ENCODE measurements at regions not wholly inside any gene's neighbourhood (a gene's known extent, or its start where the extent isn't known, plus 50 kb on each side); places are given as distances from the start of the nearest gene placed in this dataset.

- H3K4me1 ChIP-seq (ENCODE audit: control insufficient read depth, extremely low read depth, insufficient read depth, low read length): no peaks in the 10 kb centered on the region
- no TSS peak for BruUV-seq (replicated peaks)
- ChIA-PET CTCF (no interaction called here), POLR2A (no interaction called here)
- H3K4me2 ChIP-seq (ENCODE audit: insufficient read depth, low read length): no peak overlapping the region
- DNase-seq (ENCODE audit: low read depth, low spot score) (no peak), FAIRE-seq (no peak)
- no peak overlapping the region for H3K4me3 ChIP-seq (replicated peaks in 1 of 3; ENCODE audit: insufficient read depth in 1 of 3, low read depth in 1 of 3, low read length in 3 of 3)
- H3K79me2 ChIP-seq (ENCODE audit: control insufficient read depth, insufficient read depth, low read length): no peaks in the 10 kb centered on the region
- dilution Hi-C loops (cut with MboI; ENCODE audit: extremely low pct_ligation_motif_present, low sequenced_read_pairs) (no loop called here), intact Hi-C loops (cut with micrococcal nuclease) (no loop called here)
- H3K9ac ChIP-seq (replicated peaks; ENCODE audit: extremely low read depth, insufficient read depth, low read length): no peak overlapping the region
- no peak overlapping the region for H2AFZ ChIP-seq (ENCODE audit: low read depth, low read length)
- no peak overlapping the region for H3K27ac ChIP-seq (ENCODE audit: insufficient read depth, low read depth, low read length)
- no peaks in the 10 kb centered on the region for H3K9me1 ChIP-seq (replicated peaks; ENCODE audit: control insufficient read depth, extremely low read depth, insufficient read depth, low read length)
- no peak for TF ChIP-seq MYC (IDR thresholded peaks at IDR 0.05; ENCODE audit: low read depth, low read length)
- TF ChIP-seq GATA2 (IDR thresholded peaks at IDR 0.05; ENCODE audit: insufficient read depth, insufficient read length, low read depth, low read length): no peak
- TF ChIP-seq FOS (IDR thresholded peaks at IDR 0.05; ENCODE audit: borderline replicate concordance, insufficient read depth, low read length): no peak
- no peak for TF ChIP-seq EZH2 (IDR thresholded peaks at IDR 0.05; ENCODE audit: borderline replicate concordance, low read depth, low read length, severe bottlenecking)
- TF ChIP-seq MAX (IDR thresholded peaks at IDR 0.05; ENCODE audit: insufficient read depth, insufficient read length): no peak
- TF ChIP-seq POLR2A (IDR thresholded peaks at IDR 0.05; ENCODE audit: low read depth, low read length): no peak
- TF ChIP-seq CTCF (IDR thresholded peaks at IDR 0.05; ENCODE audit: extremely low read depth in 1 of 2, insufficient read depth in 1 of 2, low read depth in 1 of 2, low read length in 2 of 2): no peak
- no peaks in the 10 kb centered on the region for H3K36me3 ChIP-seq (ENCODE audit: control insufficient read depth in 2 of 2, extremely low read depth in 1 of 2, insufficient read depth in 2 of 2, low read length in 2 of 2)
- no peaks in the 10 kb centered on the region for H4K20me1 ChIP-seq (replicated peaks; ENCODE audit: control insufficient read depth, extremely low read depth, insufficient read depth, low read length)
- peaks cover 2% of the 10 kb centered on the region for H3K9me3 ChIP-seq (replicated peaks; ENCODE audit: control insufficient read depth, insufficient read depth, low read length)
- H3K27me3 ChIP-seq (ENCODE audit: control insufficient read depth in 2 of 2, insufficient read depth in 2 of 2, low read length in 2 of 2): no peaks in the 10 kb centered on the region
Observed at GRCh38 chr19:28350673-28351072, 862.3 kb downstream of the UQCRFS1 start.

- FAIRE-seq (no peak), DNase-seq (ENCODE audit: low read depth, low spot score) (no peak)
- ChIA-PET POLR2A (no interaction called here), CTCF (no interaction called here)
- no peaks in the 10 kb centered on the region for H3K79me2 ChIP-seq (ENCODE audit: control insufficient read depth, insufficient read depth, low read length)
- no TSS peak for BruUV-seq (replicated peaks)
- H3K27me3 ChIP-seq (ENCODE audit: control insufficient read depth in 2 of 2, insufficient read depth in 2 of 2, low read length in 2 of 2): no peaks in the 10 kb centered on the region
- H4K20me1 ChIP-seq (replicated peaks; ENCODE audit: control insufficient read depth, extremely low read depth, insufficient read depth, low read length): no peaks in the 10 kb centered on the region
- TF ChIP-seq POLR2AphosphoS5 (IDR thresholded peaks at IDR 0.05; ENCODE audit: insufficient read depth, low read depth, low read length) (no peak), GATA2 (IDR thresholded peaks at IDR 0.05; ENCODE audit: insufficient read depth, insufficient read length, low read depth, low read length) (no peak), MYC (IDR thresholded peaks at IDR 0.05; ENCODE audit: low read depth, low read length) (no peak), POLR2A (IDR thresholded peaks at IDR 0.05; ENCODE audit: low read depth, low read length) (no peak), EZH2 (IDR thresholded peaks at IDR 0.05; ENCODE audit: borderline replicate concordance, low read depth, low read length, severe bottlenecking) (no peak), FOS (IDR thresholded peaks at IDR 0.05; ENCODE audit: borderline replicate concordance, insufficient read depth, low read length) (no peak), MAX (IDR thresholded peaks at IDR 0.05; ENCODE audit: insufficient read depth, insufficient read length) (no peak), JUN (IDR thresholded peaks at IDR 0.05; ENCODE audit: borderline replicate concordance, insufficient read depth, insufficient read length, low read depth) (no peak), CTCF (IDR thresholded peaks at IDR 0.05; ENCODE audit: extremely low read depth in 1 of 2, insufficient read depth in 1 of 2, low read depth in 1 of 2, low read length in 2 of 2) (no peak)
- intact Hi-C loops (cut with micrococcal nuclease): no loop called here
- H3K27ac ChIP-seq (ENCODE audit: insufficient read depth, low read depth, low read length): no peak overlapping the region
- no peak overlapping the region for H3K4me3 ChIP-seq (replicated peaks in 1 of 3; ENCODE audit: insufficient read depth in 1 of 3, low read depth in 1 of 3, low read length in 3 of 3)
- H3K4me2 ChIP-seq (ENCODE audit: insufficient read depth, low read length): no peak overlapping the region
- H3K9me3 ChIP-seq (replicated peaks; ENCODE audit: control insufficient read depth, insufficient read depth, low read length): peaks cover 2% of the 10 kb centered on the region
- no peak overlapping the region for H2AFZ ChIP-seq (ENCODE audit: low read depth, low read length)
- H3K36me3 ChIP-seq (ENCODE audit: control insufficient read depth in 2 of 2, extremely low read depth in 1 of 2, insufficient read depth in 2 of 2, low read length in 2 of 2): no peaks in the 10 kb centered on the region
- no peaks in the 10 kb centered on the region for H3K9me1 ChIP-seq (replicated peaks; ENCODE audit: control insufficient read depth, extremely low read depth, insufficient read depth, low read length)
- no peaks in the 10 kb centered on the region for H3K4me1 ChIP-seq (ENCODE audit: control insufficient read depth, extremely low read depth, insufficient read depth, low read length)
- dilution Hi-C loops (cut with MboI; ENCODE audit: extremely low pct_ligation_motif_present, low sequenced_read_pairs): no loop called here
- no peak overlapping the region for H3K9ac ChIP-seq (replicated peaks; ENCODE audit: extremely low read depth, insufficient read depth, low read length)
Observed at GRCh38 chr19:28350037-28350436, 862.9 kb downstream of the UQCRFS1 start.

All from endothelial cell of umbilical vein (primary cell).